Neural cell (in vitro differentiated cells): ENCODE measurements at regions not wholly inside any gene's neighbourhood (a gene's known extent, or its start where the extent isn't known, plus 50 kb on each side); places are given as distances from the start of the nearest gene placed in this dataset.

Experiments
- H2AFZ ChIP-seq: fragments of 200-600, 300-800 bp; sonication (generic), shearing (Covaris generic); 2 replicates; pipeline ENCODE4 v1.6.0; 2014; ENCODE audit warnings: low read depth, mild to moderate bottlenecking, antibody characterized with exemption, low read length, moderate library complexity
- H3F3A ChIP-seq: fragments of 200-600 bp; shearing (Covaris generic); 2 replicates; pipeline ENCODE4 v1.6.1; 2016; ENCODE audit warnings: mild to moderate bottlenecking, moderate library complexity, mixed read lengths, antibody characterized with exemption, low read length; ENCODE audit not compliant: insufficient read depth, poor library complexity, severe bottlenecking
- H3K27ac ChIP-seq: fragments of 200-600, 300-800 bp; sonication (generic), shearing (Covaris generic); 2 replicates; pipeline ENCODE4 v1.5.1; 2014; ENCODE audit warnings: mild to moderate bottlenecking, low read length, moderate library complexity
- H3K27me3 ChIP-seq: fragments of 300-800, 200-600 bp; sonication (generic), shearing (Covaris generic); 2 replicates; pipeline ENCODE4 v1.6.0; 2014; ENCODE audit warnings: mild to moderate bottlenecking, low read depth, low read length, moderate library complexity; ENCODE audit not compliant: insufficient read depth
- H3K36me3 ChIP-seq: fragments of 300-800, 200-600 bp; sonication (generic), shearing (Covaris generic); 2 replicates; pipeline ENCODE4 v1.5.1; 2014; ENCODE audit warnings: mild to moderate bottlenecking, antibody characterized with exemption, low read length, moderate library complexity; ENCODE audit not compliant: insufficient read depth
- H3K4me2 ChIP-seq: fragments of 300-800, 200-600 bp; sonication (generic), shearing (Covaris generic); 2 replicates; pipeline ENCODE4 v1.6.0; 2014; ENCODE audit warnings: mild to moderate bottlenecking, low read length
- H3K4me3 ChIP-seq: fragments of 300-800, 200-600 bp; sonication (generic), shearing (Covaris generic); 2 replicates; pipeline ENCODE4 v1.5.1; 2014; ENCODE audit warnings: mild to moderate bottlenecking, low read length, moderate library complexity
- H3K79me2 ChIP-seq: fragments of 200-600 bp; shearing (Covaris generic); replicated peaks from 2 replicates; pipeline ENCODE4 v1.6.0; 2014; ENCODE audit warnings: mild to moderate bottlenecking, low read length, moderate library complexity; ENCODE audit not compliant: insufficient read depth
- H3K9ac ChIP-seq: fragments of 300-800, 200-600 bp; sonication (generic), shearing (Covaris generic); 2 replicates; pipeline ENCODE4 v1.6.1; 2016; ENCODE audit warnings: mild to moderate bottlenecking, low read length, mixed read lengths
- H3K9me2 ChIP-seq: fragments of 200-600 bp; shearing (Covaris generic); 2 replicates; pipeline ENCODE4 v1.6.1; 2016; ENCODE audit warnings: mild to moderate bottlenecking, low read length, mixed read lengths; ENCODE audit not compliant: insufficient read depth
- H3K9me3 ChIP-seq: fragments of 200-600, 300-800 bp; sonication (generic), shearing (Covaris generic); 2 replicates; pipeline ENCODE4 v1.6.1; 2016; ENCODE audit warnings: mild to moderate bottlenecking, mixed run types, low read length, moderate library complexity, mixed read lengths
- H4K20me1 ChIP-seq: fragments of 200-600 bp; shearing (Covaris generic); 2 replicates; pipeline ENCODE4 v1.6.1; 2016; ENCODE audit warnings: mild to moderate bottlenecking, mixed run types; ENCODE audit not compliant: insufficient read depth
- CTCF ChIP-seq: fragments of 450-650 bp; IDR thresholded peaks from 2 replicates; pipeline ENCODE4 v1.5.1; 2014; ENCODE audit warnings: antibody characterized with exemption, mild to moderate bottlenecking, moderate library complexity; ENCODE audit not compliant: poor library complexity, severe bottlenecking
- EP300 ChIP-seq: fragments of 450-650 bp; conservative IDR thresholded peaks from 2 replicates; pipeline ENCODE4 v1.6.1; 2014; ENCODE audit warnings: antibody characterized with exemption, mild to moderate bottlenecking, moderate library complexity; ENCODE audit not compliant: poor library complexity, severe bottlenecking
- EZH2 ChIP-seq: fragments of 200-600, 300-800 bp; shearing (Covaris generic), sonication (generic); IDR thresholded peaks from 2 replicates; pipeline ENCODE4 v1.6.1; 2014; ENCODE audit warnings: antibody characterized with exemption, low read length, borderline replicate concordance, mild to moderate bottlenecking; ENCODE audit not compliant: insufficient read depth, poor library complexity, severe bottlenecking
- MXI1 ChIP-seq: fragments of 450-650 bp; conservative IDR thresholded peaks from 2 replicates; pipeline ENCODE4 v1.6.1; 2014; ENCODE audit warnings: antibody characterized with exemption, mild to moderate bottlenecking; ENCODE audit not compliant: poor library complexity, severe bottlenecking
- POLR2AphosphoS5 ChIP-seq: IDR thresholded peaks from 2 replicates; pipeline ENCODE4 v1.6.1; 2012
- RAD21 ChIP-seq: fragments of 450-650 bp; conservative IDR thresholded peaks from 2 replicates; pipeline ENCODE4 v1.6.1; 2014; ENCODE audit warnings: antibody characterized with exemption, mild to moderate bottlenecking, moderate library complexity
- REST ChIP-seq: IDR thresholded peaks from 2 replicates; pipeline ENCODE4 v1.6.1; 2012; ENCODE audit warnings: borderline replicate concordance
- SMC3 ChIP-seq: fragments of 450-650 bp; conservative IDR thresholded peaks from 2 replicates; pipeline ENCODE4 v1.6.1; 2014; ENCODE audit warnings: antibody characterized with exemption, mild to moderate bottlenecking, moderate library complexity; ENCODE audit not compliant: poor library complexity
- TAF1 ChIP-seq: IDR thresholded peaks from 2 replicates; pipeline ENCODE4 v1.6.1; 2012; ENCODE audit warnings: low read depth

GRCh38 chr10:2099321-2099720 is 362.0 kb upstream of the ADARB2 start:
- Histone ChIP-seq H3K27me3 (no peaks in the 10 kb centered on the region), H3F3A (no peaks in the 10 kb centered on the region), H3K9ac (no peak overlapping the region), H3K36me3 (no peaks in the 10 kb centered on the region), H3K4me2 (no peak overlapping the region), H2AFZ (no peak overlapping the region), H3K79me2 (no peaks in the 10 kb centered on the region), H3K4me3 (no peak overlapping the region), H3K9me3 (no peaks in the 10 kb centered on the region), H3K9me2 (no peaks in the 10 kb centered on the region), H3K27ac (no peak overlapping the region), H4K20me1 (no peaks in the 10 kb centered on the region)
- peak; percentile 98 for TF ChIP-seq REST
- TF ChIP-seq RAD21, result no peak
- no peak for TF ChIP-seq EZH2
- TF ChIP-seq EP300, result no peak
- no peak for TF ChIP-seq TAF1
- TF ChIP-seq POLR2AphosphoS5, result no peak
- no peak for TF ChIP-seq CTCF
- TF ChIP-seq MXI1, result no peak
- TF ChIP-seq SMC3, result no peak

- Histone ChIP-seq H3K9ac (no peak overlapping the region), H3K79me2 (no peaks in the 10 kb centered on the region), H3F3A (no peaks in the 10 kb centered on the region), H4K20me1 (no peaks in the 10 kb centered on the region), H3K9me3 (no peaks in the 10 kb centered on the region), H3K4me3 (no peak overlapping the region), H3K27me3 (no peaks in the 10 kb centered on the region), H3K36me3 (no peaks in the 10 kb centered on the region), H2AFZ (no peak overlapping the region), H3K4me2 (no peak overlapping the region), H3K9me2 (no peaks in the 10 kb centered on the region), H3K27ac (no peak overlapping the region)
- TF ChIP-seq CTCF (no peak), POLR2AphosphoS5 (no peak), TAF1 (no peak), EP300 (no peak), RAD21 (no peak), REST (no peak), SMC3 (no peak), EZH2 (no peak), MXI1 (no peak)
Measured at GRCh38 chr10:2097937-2098336, 360.6 kb upstream of the ADARB2 start.
